SU-DHL-6 (cell line): ENCODE measurements at regions not wholly inside any gene's neighbourhood (a gene's known extent, or its start where the extent isn't known, plus 50 kb on each side); places are given as distances from the start of the nearest gene placed in this dataset.
"Not testable (repeated sequence)": the region's sequence is repeated elsewhere in the genome, so short reads cannot be mapped to it uniquely, and the experiment has no call there.

Source experiments
- H2AFZ ChIP-seq: fragments of 200-600 bp; sonication (generic); 2 replicates; pipeline ENCODE4 v1.6.1; 2014; ENCODE audit warnings: low read depth, mild to moderate bottlenecking, moderate library complexity, mixed read lengths, antibody characterized with exemption, low read length; ENCODE audit not compliant: severe bottlenecking
- H3F3A ChIP-seq: fragments of 200-600 bp; shearing (Covaris generic); 2 replicates; pipeline ENCODE4 v1.6.0; 2016; ENCODE audit warnings: antibody characterized with exemption, mild to moderate bottlenecking; ENCODE audit not compliant: insufficient read depth
- H3K27ac ChIP-seq: fragments of 200-600 bp; sonication (generic); 2 replicates; pipeline ENCODE4 v1.5.1; 2016; ENCODE audit warnings: low read depth, mild to moderate bottlenecking, low read length, moderate library complexity, mixed read lengths
- H3K27me3 ChIP-seq: fragments of 200-600 bp; sonication (generic), shearing (Covaris generic); 2 replicates; pipeline ENCODE4 v1.6.0; 2014; ENCODE audit warnings: mild to moderate bottlenecking, low read length
- H3K36me3 ChIP-seq: fragments of 200-600 bp; sonication (generic); 2 replicates; pipeline ENCODE4 v1.6.1; 2014; ENCODE audit warnings: mild to moderate bottlenecking, low read length, mixed read lengths
- H3K4me2 ChIP-seq: fragments of 300-600, 200-600 bp; shearing (Covaris generic), sonication (generic); 2 replicates; pipeline ENCODE4 v1.6.0; 2014; ENCODE audit warnings: low read length, low read depth, mild to moderate bottlenecking; ENCODE audit not compliant: poor library complexity, severe bottlenecking
- H3K4me3 ChIP-seq: fragments of 200-600 bp; sonication (generic); 2 replicates; pipeline ENCODE4 v1.5.1; 2014; ENCODE audit warnings: antibody characterized with exemption, low read length, mild to moderate bottlenecking, mixed read lengths; ENCODE audit not compliant: insufficient read depth, poor library complexity, severe bottlenecking
- H3K79me2 ChIP-seq: fragments of 200-600 bp; sonication (generic); 2 replicates; pipeline ENCODE4 v1.6.1; 2014; ENCODE audit warnings: mild to moderate bottlenecking, low read length, moderate library complexity; ENCODE audit not compliant: insufficient read depth
- H3K9ac ChIP-seq: fragments of 200-600 bp; sonication (generic); 2 replicates; pipeline ENCODE4 v1.7.0; 2014; ENCODE audit warnings: mild to moderate bottlenecking, low read length
- H3K9me2 ChIP-seq: fragments of 200-600 bp; sonication (generic); replicated peaks from 2 replicates; pipeline ENCODE4 v1.6.1; 2014; ENCODE audit warnings: low read length; ENCODE audit not compliant: insufficient read depth
- H3K9me3 ChIP-seq: fragments of 200-600 bp; sonication (generic); 2 replicates; pipeline ENCODE4 v1.6.1; 2014; ENCODE audit warnings: low read length, mixed read lengths; ENCODE audit not compliant: insufficient read depth
- H4K20me1 ChIP-seq: fragments of 200-600 bp; sonication (generic); 2 replicates; pipeline ENCODE4 v1.6.1; 2014; ENCODE audit warnings: low read depth, mild to moderate bottlenecking, antibody characterized with exemption, low read length, moderate library complexity, mixed read lengths
- EZH2phosphoT487 ChIP-seq: fragments of 200-600 bp; sonication (generic), shearing (Covaris generic); conservative IDR thresholded peaks from 2 replicates; pipeline ENCODE4 v1.6.1; 2018; ENCODE audit warnings: mild to moderate bottlenecking, antibody characterized with exemption, low read length, moderate library complexity, mixed read lengths
- TF ChIP-seq, protein P1 (sequence below): fragments of 200-600 bp; sonication (generic); IDR thresholded peaks from one replicate; pipeline ENCODE4 v1.5.1; 2017; ENCODE audit warnings: antibody characterized with exemption, mild to moderate bottlenecking, low read length, moderate library complexity; ENCODE audit not compliant: insufficient read depth, poor library complexity, severe bottlenecking

DNA sequence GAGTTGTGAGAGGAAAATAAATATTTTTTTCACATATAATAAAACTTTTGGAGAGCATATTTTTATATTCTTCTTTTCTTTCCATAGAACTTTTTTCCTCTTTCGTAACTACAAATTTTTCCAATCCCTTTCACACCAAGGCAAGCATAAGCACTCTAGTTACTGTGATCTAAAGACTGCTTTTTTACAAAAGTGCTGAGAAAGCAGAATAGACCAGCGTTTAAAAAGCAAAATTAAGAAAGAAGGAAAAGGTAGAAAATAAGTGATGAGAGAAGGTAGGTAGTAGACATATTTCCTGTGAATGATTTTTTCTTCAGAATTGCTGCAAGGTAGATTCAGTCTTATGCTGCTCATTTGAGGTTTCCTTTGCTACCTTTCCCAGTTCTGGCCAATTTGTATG is 195.5 kb downstream of the MBL2 start:
- no peaks in the 10 kb centered on the region for H3F3A ChIP-seq
- no peak overlapping the region for H2AFZ ChIP-seq
- no peaks in the 10 kb centered on the region for H3K79me2 ChIP-seq
- no peak overlapping the region for H3K4me3 ChIP-seq
- H4K20me1 ChIP-seq = no peaks in the 10 kb centered on the region
- H3K36me3 ChIP-seq = no peaks in the 10 kb centered on the region
- H3K27ac ChIP-seq = no peak overlapping the region
- no peak overlapping the region for H3K4me2 ChIP-seq
- no peak overlapping the region for H3K9ac ChIP-seq
- H3K9me2 ChIP-seq = no peaks in the 10 kb centered on the region
- TF ChIP-seq EZH2phosphoT487 = no peak
- H3K27me3 ChIP-seq = no peaks in the 10 kb centered on the region
- no peaks in the 10 kb centered on the region for H3K9me3 ChIP-seq

DNA sequence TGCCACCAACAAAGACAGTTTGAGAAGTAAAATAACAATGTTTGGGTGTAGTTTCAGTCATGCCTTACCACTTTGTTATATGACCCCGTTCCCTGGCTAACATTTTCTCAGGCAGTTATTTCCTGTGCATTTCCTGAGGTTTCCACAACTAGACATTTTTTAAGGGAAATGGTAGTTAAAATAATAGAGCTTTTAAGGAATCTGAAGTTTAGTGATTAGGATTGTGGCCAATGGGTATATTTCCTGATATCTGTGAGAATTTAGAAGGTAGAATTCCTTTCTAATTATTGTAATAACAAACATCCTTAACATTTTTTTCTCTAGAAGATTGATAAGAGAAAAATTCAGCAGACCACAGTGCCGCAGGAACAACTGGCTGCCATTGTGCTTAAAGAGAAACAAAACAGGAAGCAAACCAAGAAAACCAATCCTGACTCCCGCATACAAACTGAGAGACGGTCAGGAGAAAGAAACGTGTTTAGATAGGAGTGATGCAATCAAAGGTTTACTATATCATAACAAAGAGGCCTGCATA is 193.6 kb downstream of the MBL2 start:
- no peaks in the 10 kb centered on the region for H3F3A ChIP-seq
- no peaks in the 10 kb centered on the region for H3K9me2 ChIP-seq
- no peak overlapping the region for H3K4me2 ChIP-seq
- no peak overlapping the region for H3K9ac ChIP-seq
- no peaks in the 10 kb centered on the region for H3K9me3 ChIP-seq
- no peaks in the 10 kb centered on the region for H3K36me3 ChIP-seq
- H3K27me3 ChIP-seq = no peaks in the 10 kb centered on the region
- no peak for TF ChIP-seq EZH2phosphoT487
- TF ChIP-seq, protein P1, sequence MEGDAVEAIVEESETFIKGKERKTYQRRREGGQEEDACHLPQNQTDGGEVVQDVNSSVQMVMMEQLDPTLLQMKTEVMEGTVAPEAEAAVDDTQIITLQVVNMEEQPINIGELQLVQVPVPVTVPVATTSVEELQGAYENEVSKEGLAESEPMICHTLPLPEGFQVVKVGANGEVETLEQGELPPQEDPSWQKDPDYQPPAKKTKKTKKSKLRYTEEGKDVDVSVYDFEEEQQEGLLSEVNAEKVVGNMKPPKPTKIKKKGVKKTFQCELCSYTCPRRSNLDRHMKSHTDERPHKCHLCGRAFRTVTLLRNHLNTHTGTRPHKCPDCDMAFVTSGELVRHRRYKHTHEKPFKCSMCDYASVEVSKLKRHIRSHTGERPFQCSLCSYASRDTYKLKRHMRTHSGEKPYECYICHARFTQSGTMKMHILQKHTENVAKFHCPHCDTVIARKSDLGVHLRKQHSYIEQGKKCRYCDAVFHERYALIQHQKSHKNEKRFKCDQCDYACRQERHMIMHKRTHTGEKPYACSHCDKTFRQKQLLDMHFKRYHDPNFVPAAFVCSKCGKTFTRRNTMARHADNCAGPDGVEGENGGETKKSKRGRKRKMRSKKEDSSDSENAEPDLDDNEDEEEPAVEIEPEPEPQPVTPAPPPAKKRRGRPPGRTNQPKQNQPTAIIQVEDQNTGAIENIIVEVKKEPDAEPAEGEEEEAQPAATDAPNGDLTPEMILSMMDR = no peak
- H4K20me1 ChIP-seq = no peaks in the 10 kb centered on the region
- H2AFZ ChIP-seq = no peak overlapping the region
- no peak overlapping the region for H3K27ac ChIP-seq
- H3K79me2 ChIP-seq = no peaks in the 10 kb centered on the region
- H3K4me3 ChIP-seq = no peak overlapping the region

DNA sequence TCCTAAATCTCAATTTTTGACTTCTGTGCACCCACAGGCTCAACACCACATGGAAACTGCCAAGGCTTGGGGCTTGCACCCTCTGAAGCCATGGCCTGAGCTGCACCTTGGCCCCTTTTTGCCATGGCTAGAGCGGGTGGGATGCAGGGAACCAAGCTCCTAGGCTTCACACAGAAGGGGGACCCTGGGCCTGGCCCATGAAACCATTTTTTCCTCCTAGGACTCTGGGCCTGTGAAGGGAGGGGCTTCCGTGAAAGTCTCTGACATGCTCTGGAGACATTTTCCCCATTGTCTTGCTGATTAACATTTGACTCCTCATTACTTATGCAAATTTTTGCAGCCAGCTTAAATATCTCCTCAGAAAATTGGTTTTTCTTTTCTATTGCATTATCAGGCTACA is 190.9 kb downstream of the MBL2 start:
- H3K79me2 ChIP-seq, H3K9ac ChIP-seq, H2AFZ ChIP-seq, H3K9me3 ChIP-seq, H4K20me1 ChIP-seq, H3F3A ChIP-seq, H3K36me3 ChIP-seq, H3K27me3 ChIP-seq, H3K4me3 ChIP-seq, H3K9me2 ChIP-seq, H3K27ac ChIP-seq, H3K4me2 ChIP-seq: not testable (repeated sequence)

DNA sequence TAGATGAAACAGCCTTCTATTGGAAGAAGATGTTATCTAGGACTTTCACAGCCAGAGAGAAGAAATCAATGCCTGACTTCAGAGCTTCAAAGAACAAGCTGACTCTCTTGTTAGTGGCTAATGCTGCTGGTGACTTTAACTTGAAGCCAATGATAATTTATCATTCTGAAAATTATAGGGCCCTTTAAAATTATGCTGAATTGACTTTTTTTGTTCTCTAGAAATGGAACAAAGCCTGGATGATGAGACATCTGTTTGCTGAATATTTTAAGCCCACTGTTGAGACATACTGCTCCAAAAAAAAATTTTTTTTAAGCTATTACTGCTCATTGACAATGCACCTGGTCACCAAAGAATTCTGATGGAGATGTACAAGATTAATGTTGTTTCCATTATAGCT is 189.2 kb downstream of the MBL2 start:
- TF ChIP-seq, protein P1 = no peak
- no peak for TF ChIP-seq EZH2phosphoT487
- Histone ChIP-seq H3K4me2 (no peak overlapping the region), H3K9ac (no peak overlapping the region), H4K20me1 (no peaks in the 10 kb centered on the region), H3K27me3 (no peaks in the 10 kb centered on the region), H3F3A (no peaks in the 10 kb centered on the region), H3K9me3 (no peaks in the 10 kb centered on the region), H3K27ac (no peak overlapping the region), H3K79me2 (no peaks in the 10 kb centered on the region), H3K9me2 (no peaks in the 10 kb centered on the region), H3K36me3 (no peaks in the 10 kb centered on the region), H3K4me3 (no peak overlapping the region), H2AFZ (no peak overlapping the region)
